ENCODE measurements at regions not wholly inside any gene's neighbourhood (a gene's known extent, or its start where the extent isn't known, plus 50 kb on each side); places are given as distances from the start of the nearest gene placed in this dataset.

DNA sequence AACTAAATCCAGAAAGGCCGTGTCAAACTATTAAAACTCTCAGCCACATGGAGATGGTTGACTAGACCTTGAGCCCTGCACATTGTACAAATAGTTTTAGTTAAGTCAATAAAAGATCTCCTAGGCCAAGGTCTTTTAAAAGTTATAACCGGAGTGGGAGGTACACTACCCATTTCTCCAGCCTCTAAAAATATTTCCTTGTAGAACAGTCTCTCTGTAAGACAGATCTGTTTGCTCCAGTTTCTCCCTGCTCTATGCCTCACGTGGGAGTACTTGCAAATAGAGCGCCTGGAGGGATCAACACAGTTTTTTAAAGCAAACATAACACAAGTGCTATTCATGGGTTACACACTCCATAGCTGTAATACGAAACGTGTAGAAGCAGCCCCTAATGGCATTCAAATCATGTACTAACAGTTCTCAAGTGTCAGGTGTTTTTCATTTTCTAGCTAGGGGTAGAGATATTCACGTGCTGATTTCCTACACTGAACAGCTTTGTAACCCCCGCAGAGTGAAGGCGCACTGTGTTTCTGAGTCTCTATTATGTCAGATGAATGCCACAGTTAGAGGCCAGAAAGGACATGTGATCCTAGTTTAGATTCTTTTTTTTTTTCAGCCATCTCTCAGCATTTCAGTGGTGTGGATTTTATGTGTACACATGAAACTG, 703.4 kb upstream of the GRAMD2B start:
- DNase-seq (ENCODE audit: low read depth): no peak
- no peak for TF ChIP-seq CTCF (IDR thresholded peaks at IDR 0.05; ENCODE audit: low read length, missing control alignments)
- no peak overlapping the region for H3K4me3 ChIP-seq (replicated peaks; ENCODE audit: low read depth, low read length)

DNA sequence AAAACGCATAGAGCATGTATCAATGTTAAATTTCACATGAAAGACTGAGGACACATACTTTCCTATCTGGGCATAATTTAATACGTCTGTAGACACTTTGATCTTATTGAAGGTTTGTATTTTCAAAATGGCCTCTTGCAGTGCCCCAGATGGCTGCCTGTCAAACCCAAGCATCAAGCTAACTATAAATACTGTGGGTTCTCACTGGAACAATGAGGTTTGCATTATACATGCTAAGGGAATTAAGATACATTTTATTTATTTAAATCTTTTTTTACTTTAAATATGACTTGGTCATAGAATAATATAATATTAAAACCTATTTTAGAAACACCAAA, 702.9 kb upstream of the GRAMD2B start:
- no peak for TF ChIP-seq CTCF (IDR thresholded peaks at IDR 0.05; ENCODE audit: low read length, missing control alignments)
- no peak for DNase-seq (ENCODE audit: low read depth)
- no peak overlapping the region for H3K4me3 ChIP-seq (replicated peaks; ENCODE audit: low read depth, low read length)

DNA sequence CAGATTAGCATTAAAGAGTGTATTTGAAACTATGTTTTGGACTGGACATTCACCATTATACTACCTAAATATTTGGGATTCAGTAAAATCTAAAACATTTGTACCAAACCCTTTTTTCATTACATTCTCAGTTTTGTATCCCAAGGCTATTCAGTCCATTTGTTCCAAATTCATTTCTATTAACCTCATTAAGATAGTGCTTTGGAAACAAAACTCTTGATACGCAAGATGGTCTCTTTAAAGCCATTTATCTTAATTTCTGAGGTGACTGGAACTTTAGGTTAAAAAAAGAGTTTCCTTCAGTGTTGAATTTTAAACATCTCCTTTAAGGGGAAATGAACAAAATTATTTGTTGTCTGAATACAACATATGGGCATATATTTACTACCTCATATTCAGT, 702.5 kb upstream of the GRAMD2B start:
- DNase-seq (ENCODE audit: low read depth): no peak
- TF ChIP-seq CTCF (IDR thresholded peaks at IDR 0.05; ENCODE audit: low read length, missing control alignments): no peak
- no peak overlapping the region for H3K4me3 ChIP-seq (replicated peaks; ENCODE audit: low read depth, low read length)

DNA sequence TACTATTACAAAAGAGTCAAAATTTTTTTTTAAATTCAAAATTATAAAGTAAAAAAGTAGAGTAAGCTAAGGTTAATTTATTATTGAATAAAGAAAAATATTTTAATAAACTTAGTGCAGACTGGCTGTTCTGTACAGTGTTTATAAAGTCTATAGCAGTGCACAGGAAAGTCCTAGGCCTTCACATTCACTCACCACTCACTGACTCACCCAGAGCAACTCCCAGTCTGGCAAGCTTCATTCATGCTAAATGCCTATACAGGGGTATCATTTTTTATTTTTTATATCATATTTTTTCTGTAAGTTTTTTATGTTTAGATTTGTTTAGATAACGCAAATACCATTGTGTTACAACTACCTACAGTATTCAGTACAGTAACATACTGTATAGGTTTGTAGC, 700.7 kb upstream of the GRAMD2B start:
- no peak overlapping the region for H3K4me3 ChIP-seq (replicated peaks; ENCODE audit: low read depth, low read length)
- no peak for DNase-seq (ENCODE audit: low read depth)
- no peak for TF ChIP-seq CTCF (IDR thresholded peaks at IDR 0.05; ENCODE audit: low read length, missing control alignments)

DNA sequence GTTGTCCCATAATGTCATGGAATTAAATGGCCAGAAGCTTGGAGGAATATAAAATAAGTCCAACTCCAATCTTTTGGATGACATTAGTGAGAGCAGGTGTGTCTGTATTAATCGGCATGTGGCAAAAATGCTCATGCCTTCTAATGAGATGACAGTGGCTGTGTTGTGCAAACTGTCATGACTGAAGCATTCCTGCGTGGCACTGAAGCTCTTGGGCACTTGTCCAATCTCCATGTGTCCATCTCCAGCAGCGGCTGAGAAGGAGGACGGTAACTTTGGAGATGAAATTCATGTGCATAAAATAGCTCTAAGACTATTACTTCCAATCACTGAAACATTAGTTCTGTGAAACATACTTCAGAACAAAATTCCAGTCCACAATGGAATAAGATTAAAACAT, 697.5 kb upstream of the GRAMD2B start:
- DNase-seq (ENCODE audit: low read depth): no peak
- no peak for TF ChIP-seq CTCF (IDR thresholded peaks at IDR 0.05; ENCODE audit: low read length, missing control alignments)
- no peak overlapping the region for H3K4me3 ChIP-seq (replicated peaks; ENCODE audit: low read depth, low read length)

DNA sequence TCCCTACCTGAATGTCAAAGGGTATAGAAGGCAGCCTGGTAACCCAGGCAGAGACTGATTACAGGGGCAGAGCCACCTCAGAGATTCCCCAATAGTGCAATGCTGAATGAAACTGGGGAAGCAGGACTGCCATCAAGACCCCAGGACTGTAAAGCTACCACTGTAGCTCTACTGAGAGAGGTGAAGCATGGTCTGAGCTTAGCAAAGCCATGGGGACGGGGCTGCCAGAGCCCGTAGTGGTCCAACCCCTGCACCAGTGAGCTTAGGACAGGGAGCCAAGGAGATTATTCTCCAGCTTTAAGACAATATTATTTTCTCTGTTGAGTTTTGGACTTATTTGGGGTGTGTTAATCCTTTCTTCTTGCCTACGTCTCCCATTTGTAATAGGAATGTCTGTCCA, 679.3 kb upstream of the GRAMD2B start:
- TF ChIP-seq CTCF (IDR thresholded peaks at IDR 0.05; ENCODE audit: low read length, missing control alignments): no peak
- DNase-seq (ENCODE audit: low read depth): no peak
- no peak overlapping the region for H3K4me3 ChIP-seq (replicated peaks; ENCODE audit: low read depth, low read length)

- TF ChIP-seq CTCF (IDR thresholded peaks at IDR 0.05; ENCODE audit: low read length, missing control alignments): no peak
- DNase-seq (ENCODE audit: low read depth): no peak
- no peak overlapping the region for H3K4me3 ChIP-seq (replicated peaks; ENCODE audit: low read depth, low read length)
Measured at GRCh38 chr5:125746917-125747316, 676.3 kb upstream of the GRAMD2B start.
